Stomach (tissue), 4 donors: ENCODE measurements at regions not wholly inside any gene's neighbourhood (a gene's known extent, or its start where the extent isn't known, plus 50 kb on each side); places are given as distances from the start of the nearest gene placed in this dataset.

Experiments used
- EP300 ChIP-seq: sonication (generic); formaldehyde crosslinking; IDR thresholded peaks from one replicate; pipeline ENCODE4 v1.6.1; 2017; ENCODE audit warnings: antibody characterized with exemption
- POLR2A ChIP-seq, 4 donors: fragments of 450-650 bp; IDR thresholded peaks; one replicate each; pipeline ENCODE4 v1.6.1; 2016; ENCODE audit warnings: antibody characterized with exemption in 4 of 4, control low read depth in 2 of 4, mild to moderate bottlenecking in 1 of 4, moderate library complexity in 1 of 4
- POLR2AphosphoS5 ChIP-seq, 3 donors: sonication (generic); formaldehyde crosslinking; IDR thresholded peaks; one replicate each; pipeline ENCODE4 v1.6.1; 2016; ENCODE audit warnings: antibody characterized with exemption in 3 of 3
- TF ChIP-seq, protein P1 (sequence below), 7 experiments: fragments of 450-650 bp in 4 of 7; fragments of 200-600 bp in 3 of 7; sonication (generic) in 3 of 7; IDR thresholded peaks; one replicate each; pipeline ENCODE4 v1.5.1; 2016 to 2019; ENCODE audit warnings: antibody characterized with exemption in 7 of 7, control low read depth in 2 of 7, mild to moderate bottlenecking in 1 of 7

DNA sequence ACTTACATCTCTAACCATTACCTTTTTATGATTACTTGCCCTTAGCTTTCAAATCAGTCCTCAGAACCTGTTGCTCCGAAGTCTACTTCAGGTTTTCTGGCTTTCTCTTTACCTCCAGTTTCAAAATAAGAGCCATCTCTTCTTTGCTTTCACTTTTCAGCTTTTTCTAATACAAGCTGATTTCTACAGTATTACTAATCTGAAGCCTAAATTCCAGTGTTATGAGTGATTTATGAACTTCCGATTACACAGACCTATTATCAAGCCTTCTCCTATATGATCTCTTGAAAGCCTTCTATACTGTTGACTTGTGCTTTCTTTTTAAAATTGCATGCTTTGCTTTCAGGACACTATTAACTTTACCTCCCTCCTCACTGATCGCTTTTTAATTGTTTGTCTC, 1307.8 kb upstream of the CELF2 start:
- TF ChIP-seq, protein P1, sequence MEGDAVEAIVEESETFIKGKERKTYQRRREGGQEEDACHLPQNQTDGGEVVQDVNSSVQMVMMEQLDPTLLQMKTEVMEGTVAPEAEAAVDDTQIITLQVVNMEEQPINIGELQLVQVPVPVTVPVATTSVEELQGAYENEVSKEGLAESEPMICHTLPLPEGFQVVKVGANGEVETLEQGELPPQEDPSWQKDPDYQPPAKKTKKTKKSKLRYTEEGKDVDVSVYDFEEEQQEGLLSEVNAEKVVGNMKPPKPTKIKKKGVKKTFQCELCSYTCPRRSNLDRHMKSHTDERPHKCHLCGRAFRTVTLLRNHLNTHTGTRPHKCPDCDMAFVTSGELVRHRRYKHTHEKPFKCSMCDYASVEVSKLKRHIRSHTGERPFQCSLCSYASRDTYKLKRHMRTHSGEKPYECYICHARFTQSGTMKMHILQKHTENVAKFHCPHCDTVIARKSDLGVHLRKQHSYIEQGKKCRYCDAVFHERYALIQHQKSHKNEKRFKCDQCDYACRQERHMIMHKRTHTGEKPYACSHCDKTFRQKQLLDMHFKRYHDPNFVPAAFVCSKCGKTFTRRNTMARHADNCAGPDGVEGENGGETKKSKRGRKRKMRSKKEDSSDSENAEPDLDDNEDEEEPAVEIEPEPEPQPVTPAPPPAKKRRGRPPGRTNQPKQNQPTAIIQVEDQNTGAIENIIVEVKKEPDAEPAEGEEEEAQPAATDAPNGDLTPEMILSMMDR (IDR thresholded peaks at IDR 0.05): no peak
- TF ChIP-seq POLR2A (IDR thresholded peaks at IDR 0.05): no peak
- TF ChIP-seq POLR2AphosphoS5 (IDR thresholded peaks at IDR 0.05): no peak
- TF ChIP-seq EP300: no peak
